CD4-positive, CD25-positive, alpha-beta regulatory T cell (primary cell): ENCODE measurements at regions not wholly inside any gene's neighbourhood (a gene's known extent, or its start where the extent isn't known, plus 50 kb on each side); places are given as distances from the start of the nearest gene placed in this dataset.

Experiments used
- ATAC-seq, 2 donors: fragments of 150-1000 bp; cut with Tn5 transposase; one replicate each; pipeline ENCODE4 v1.10.0; 2021; ENCODE audit warnings: low read depth in 2 of 2, moderate number of reproducible peaks in 2 of 2, moderate library complexity in 1 of 2
- DNase-seq, 3 donors: peaks; one replicate each; pipeline versions ENCODE4 v3.0.0 to v3.0.0-alpha.2; 2012 to 2022; ENCODE audit warnings: mixed read lengths in 1 of 3
- H3K27ac ChIP-seq: one replicate; pipeline ENCODE4 v1.7.0; 2013; ENCODE audit warnings: mild to moderate bottlenecking, low read length; ENCODE audit not compliant: insufficient read depth, poor library complexity, severe bottlenecking
- H3K27me3 ChIP-seq: one replicate; pipeline ENCODE4 v1.7.0; 2013; ENCODE audit warnings: low read length; ENCODE audit not compliant: control insufficient read depth, insufficient read depth
- H3K36me3 ChIP-seq: one replicate; pipeline ENCODE4 v1.7.0; 2013; ENCODE audit warnings: mild to moderate bottlenecking, low read length, moderate library complexity; ENCODE audit not compliant: control insufficient read depth, insufficient read depth
- H3K4me1 ChIP-seq: 2 replicates; pipeline ENCODE4 v1.7.0; 2013; ENCODE audit warnings: mild to moderate bottlenecking, low read length; ENCODE audit not compliant: insufficient read depth, control insufficient read depth, poor library complexity, severe bottlenecking
- H3K4me3 ChIP-seq: one replicate; pipeline ENCODE4 v1.7.0; 2013; ENCODE audit warnings: low read depth, mild to moderate bottlenecking, low read length, moderate library complexity
- H3K9me3 ChIP-seq, 2 experiments: 1 replicate in 1 of 2; 2 replicates in 1 of 2; pipeline ENCODE4 v1.7.0; 2013; ENCODE audit warnings: low read length in 2 of 2, mild to moderate bottlenecking in 1 of 2, moderate library complexity in 1 of 2; ENCODE audit not compliant: control insufficient read depth in 2 of 2
- H3K27ac Mint-ChIP-seq, 3 donors: one replicate each; pipeline ENCODE4 v1.8.0; 2020 to 2022; ENCODE audit warnings: mild to moderate bottlenecking in 3 of 3, mixed read lengths in 3 of 3, moderate library complexity in 2 of 3
- H3K27me3 Mint-ChIP-seq: one replicate; pipeline ENCODE4 v1.8.0; 2022; ENCODE audit warnings: mild to moderate bottlenecking, mixed read lengths
- H3K36me3 Mint-ChIP-seq: one replicate; pipeline ENCODE4 v1.8.0; 2020; ENCODE audit warnings: mixed read lengths
- H3K4me1 Mint-ChIP-seq, 4 donors: one replicate each; pipeline ENCODE4 v1.8.0; 2020 to 2022; ENCODE audit warnings: mixed read lengths in 4 of 4, mild to moderate bottlenecking in 1 of 4
- H3K4me3 Mint-ChIP-seq, 4 donors: one replicate each; pipeline ENCODE4 v1.8.0; 2020 to 2022; ENCODE audit warnings: mild to moderate bottlenecking in 4 of 4, mixed read lengths in 4 of 4, moderate library complexity in 3 of 4
- H3K9me3 Mint-ChIP-seq, 7 donors: one replicate each; pipeline ENCODE4 v1.8.0; 2020 to 2022; ENCODE audit warnings: mixed read lengths in 7 of 7, mild to moderate bottlenecking in 3 of 7, moderate library complexity in 2 of 7

GRCh38 chr1:57908147-57908890, 484.5 kb upstream of the DAB1 start:
- Histone ChIP-seq H3K36me3 (no peaks in the 10 kb centered on the region), H3K4me1 (no peaks in the 10 kb centered on the region), H3K4me3 (no peak overlapping the region), H3K27me3 (no peaks in the 10 kb centered on the region), H3K27ac (no peak overlapping the region), H3K9me3 (no peaks in the 10 kb centered on the region)
- H3K9me3 Mint-ChIP-seq = peaks cover 0 to 4% (median 0%) of the 10 kb centered on the region in 7 donors
- H3K27me3 Mint-ChIP-seq = no peaks in the 10 kb centered on the region
- no peaks in the 10 kb centered on the region for H3K36me3 Mint-ChIP-seq
- no peaks in the 10 kb centered on the region for H3K4me1 Mint-ChIP-seq
- no peak overlapping the region for H3K4me3 Mint-ChIP-seq
- ATAC-seq (no peak), DNase-seq (no peak)
- H3K27ac Mint-ChIP-seq = no peak overlapping the region

DNA sequence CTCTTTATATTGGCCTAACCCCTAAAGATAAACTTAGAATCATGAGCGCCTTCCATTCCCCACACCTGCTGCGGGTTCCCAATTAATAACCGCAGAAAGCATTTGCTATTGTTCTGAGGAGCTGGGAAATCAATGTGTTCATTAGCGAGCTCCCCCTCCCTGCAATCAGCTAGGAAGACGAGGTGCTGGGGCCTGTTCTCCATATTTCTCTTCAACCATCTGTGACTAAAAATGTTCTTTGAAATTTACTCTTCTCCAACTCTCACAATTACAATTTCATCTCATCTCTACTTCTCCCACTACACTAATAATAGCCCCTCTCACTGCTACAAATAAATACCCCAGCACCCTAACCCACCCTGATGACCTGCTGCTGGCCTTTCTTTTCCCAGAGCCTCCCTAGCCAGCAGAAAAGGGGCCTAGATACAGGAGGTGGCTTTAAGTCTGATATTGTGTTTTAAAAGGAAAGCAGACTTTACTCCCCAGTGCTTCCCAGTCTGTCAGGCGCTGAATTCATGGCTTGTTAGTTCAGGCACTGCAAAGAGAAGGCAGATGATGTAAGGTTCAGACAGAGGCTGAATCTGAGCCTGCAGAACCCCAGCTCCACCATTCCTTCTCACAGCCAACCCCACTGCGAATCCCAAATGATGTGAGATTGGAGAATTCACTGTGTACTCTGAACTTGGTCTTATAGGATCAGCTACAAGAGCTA, 477.5 kb upstream of the DAB1 start:
- Mint-ChIP-seq H3K27me3 (no peaks in the 10 kb centered on the region), H3K4me1 (no peaks in the 10 kb centered on the region), H3K9me3 (peaks cover 0 to 2% (median 0%) of the 10 kb centered on the region in 7 donors), H3K4me3 (no peak overlapping the region), H3K36me3 (no peaks in the 10 kb centered on the region), H3K27ac (no peak overlapping the region)
- Histone ChIP-seq H3K27ac (no peak overlapping the region), H3K27me3 (no peaks in the 10 kb centered on the region), H3K36me3 (no peaks in the 10 kb centered on the region), H3K9me3 (no peaks in the 10 kb centered on the region), H3K4me1 (no peaks in the 10 kb centered on the region), H3K4me3 (no peak overlapping the region)
- ATAC-seq (no peak), DNase-seq (no peak)

DNA sequence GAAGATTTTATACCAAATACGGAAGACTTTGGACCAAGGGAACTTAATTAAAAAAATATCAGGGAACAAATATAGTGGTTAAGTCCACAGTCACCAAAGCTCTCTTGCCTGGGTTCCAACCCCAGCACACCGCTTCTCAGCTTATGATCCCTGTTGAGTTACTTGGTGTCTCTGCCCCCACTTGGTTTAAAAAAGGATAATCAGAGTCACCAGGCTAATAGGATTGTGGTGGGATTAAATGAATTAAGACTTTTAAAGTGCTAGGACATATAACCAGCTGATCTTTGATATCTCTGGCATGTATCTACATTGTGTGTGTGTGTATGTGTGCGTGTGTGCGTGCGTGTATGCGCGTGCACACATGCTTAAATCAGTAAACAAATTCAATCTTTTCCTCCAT, 474.7 kb upstream of the DAB1 start:
- Mint-ChIP-seq H3K9me3 (peaks cover 0 to 2% (median 0%) of the 10 kb centered on the region in 7 donors), H3K36me3 (no peaks in the 10 kb centered on the region), H3K4me3 (no peak overlapping the region), H3K27me3 (peaks cover 8% of the 10 kb centered on the region), H3K27ac (no peak overlapping the region), H3K4me1 (no peaks in the 10 kb centered on the region)
- Histone ChIP-seq H3K27ac (no peak overlapping the region), H3K9me3 (no peaks in the 10 kb centered on the region), H3K36me3 (no peaks in the 10 kb centered on the region), H3K4me1 (no peaks in the 10 kb centered on the region), H3K4me3 (no peak overlapping the region), H3K27me3 (no peaks in the 10 kb centered on the region)
- DNase-seq = no peak
- no peak for ATAC-seq

GRCh38 chr1:57897581-57897980, 473.7 kb upstream of the DAB1 start:
- Histone ChIP-seq H3K27ac (no peak overlapping the region), H3K9me3 (no peaks in the 10 kb centered on the region), H3K36me3 (no peaks in the 10 kb centered on the region), H3K4me1 (no peaks in the 10 kb centered on the region), H3K27me3 (no peaks in the 10 kb centered on the region), H3K4me3 (no peak overlapping the region)
- Mint-ChIP-seq H3K36me3 (no peaks in the 10 kb centered on the region), H3K9me3 (peaks cover 0 to 2% (median 0%) of the 10 kb centered on the region in 7 donors), H3K27ac (no peak overlapping the region), H3K4me3 (no peak overlapping the region), H3K27me3 (peaks cover 8% of the 10 kb centered on the region), H3K4me1 (no peaks in the 10 kb centered on the region)
- ATAC-seq (no peak), DNase-seq (no peak)

DNA sequence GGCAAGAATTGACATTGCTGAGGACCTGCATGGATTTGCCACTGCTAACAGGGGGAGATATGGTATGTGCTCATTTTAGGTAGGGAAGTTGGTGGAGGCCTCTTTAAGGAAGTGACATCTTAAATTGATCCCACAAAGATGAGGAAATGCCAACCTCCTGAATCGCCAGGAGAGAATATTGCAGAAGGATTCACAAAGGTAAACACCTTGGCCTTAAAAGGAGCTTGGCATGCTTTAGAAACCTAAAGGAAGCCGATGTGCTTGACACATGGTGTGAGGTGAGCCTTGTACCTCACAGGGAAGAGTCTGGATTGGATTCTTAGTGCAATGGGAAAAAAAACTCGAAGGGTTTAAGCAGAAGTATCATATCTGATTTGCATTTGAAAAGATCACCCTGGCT, 470.5 kb upstream of the DAB1 start:
- H3K27me3 Mint-ChIP-seq = peaks cover 8% of the 10 kb centered on the region
- peaks cover 0 to 2% (median 0%) of the 10 kb centered on the region in 7 donors for H3K9me3 Mint-ChIP-seq
- H3K27me3 ChIP-seq = no peaks in the 10 kb centered on the region
- H3K4me1 ChIP-seq = no peaks in the 10 kb centered on the region
- no peak overlapping the region for H3K4me3 Mint-ChIP-seq
- H3K4me1 Mint-ChIP-seq = no peaks in the 10 kb centered on the region
- DNase-seq (no peak), ATAC-seq (no peak)
- H3K27ac ChIP-seq = no peak overlapping the region
- H3K36me3 ChIP-seq = no peaks in the 10 kb centered on the region
- no peak overlapping the region for H3K27ac Mint-ChIP-seq
- no peaks in the 10 kb centered on the region for H3K9me3 ChIP-seq
- H3K4me3 ChIP-seq = no peak overlapping the region
- no peaks in the 10 kb centered on the region for H3K36me3 Mint-ChIP-seq

GRCh38 chr1:57889676-57890320, 465.9 kb upstream of the DAB1 start:
- H3K36me3 ChIP-seq = no peaks in the 10 kb centered on the region
- Mint-ChIP-seq H3K27ac (peak overlapping the region in 1 of 3 donors; percentile 18), H3K4me1 (no peaks in the 10 kb centered on the region), H3K27me3 (peaks cover 8% of the 10 kb centered on the region), H3K4me3 (no peak overlapping the region), H3K36me3 (no peaks in the 10 kb centered on the region), H3K9me3 (peaks cover 0 to 2% (median 0%) of the 10 kb centered on the region in 7 donors)
- H3K4me3 ChIP-seq = no peak overlapping the region
- DNase-seq (no peak), ATAC-seq (no peak)
- no peaks in the 10 kb centered on the region for H3K4me1 ChIP-seq
- H3K9me3 ChIP-seq = no peaks in the 10 kb centered on the region
- no peak overlapping the region for H3K27ac ChIP-seq
- H3K27me3 ChIP-seq = no peaks in the 10 kb centered on the region

DNA sequence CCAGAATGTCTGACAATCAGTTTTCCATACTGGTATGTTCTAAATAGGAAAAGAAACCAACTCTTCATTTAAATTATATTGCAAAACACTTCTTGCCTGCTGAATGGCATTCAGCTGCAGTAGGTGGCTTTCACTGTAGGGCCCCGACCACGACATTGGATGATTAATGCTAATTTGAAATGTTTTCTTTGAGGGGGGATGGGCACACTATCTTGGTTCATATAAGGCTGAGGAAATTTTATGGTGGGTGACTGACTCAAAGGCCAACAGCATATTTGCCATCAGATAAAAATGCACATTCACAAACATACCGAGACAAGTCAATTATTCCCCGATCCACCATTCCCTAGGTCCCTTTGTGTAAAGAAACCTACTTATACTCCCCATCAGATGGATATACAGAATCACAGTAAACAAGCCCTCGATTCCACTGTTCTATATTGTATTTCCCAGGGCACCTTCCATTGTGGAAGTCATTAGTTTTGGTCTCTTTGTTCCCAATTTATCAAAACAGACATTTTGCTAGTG, 464.2 kb upstream of the DAB1 start:
- Histone ChIP-seq H3K36me3 (no peaks in the 10 kb centered on the region), H3K27ac (no peak overlapping the region), H3K4me1 (no peaks in the 10 kb centered on the region), H3K4me3 (no peak overlapping the region), H3K27me3 (no peaks in the 10 kb centered on the region), H3K9me3 (no peaks in the 10 kb centered on the region)
- ATAC-seq (no peak), DNase-seq (no peak)
- Mint-ChIP-seq H3K4me3 (no peak overlapping the region), H3K27me3 (no peaks in the 10 kb centered on the region), H3K4me1 (no peaks in the 10 kb centered on the region), H3K9me3 (peaks cover 0 to 3% (median 0%) of the 10 kb centered on the region in 7 donors), H3K36me3 (no peaks in the 10 kb centered on the region), H3K27ac (no peak overlapping the region)
